Central memory CD8-positive, alpha-beta T cell (primary cell): ENCODE measurements at regions not wholly inside any gene's neighbourhood (a gene's known extent, or its start where the extent isn't known, plus 50 kb on each side); places are given as distances from the start of the nearest gene placed in this dataset.

Experiments
- ATAC-seq: fragments of 150-1000 bp; cut with Tn5 transposase; replicated peaks from 2 replicates; pipeline ENCODE4 v1.10.0; 2022; ENCODE audit warnings: mild to moderate bottlenecking, moderate FRiP score, moderate number of reproducible peaks; ENCODE audit not compliant: poor library complexity, severe bottlenecking; ENCODE audit errors: extremely low read depth
- DNase-seq, 2 donors: peaks; one replicate each; pipeline ENCODE4 v3.0.0; 2021; ENCODE audit warnings: low spot score in 2 of 2
- H3K27ac Mint-ChIP-seq: one replicate; pipeline ENCODE4 v1.8.0; 2022; ENCODE audit warnings: low read depth, mild to moderate bottlenecking, moderate library complexity, mixed read lengths
- H3K27me3 Mint-ChIP-seq: one replicate; pipeline ENCODE4 v1.8.0; 2022; ENCODE audit warnings: mixed read lengths
- H3K36me3 Mint-ChIP-seq: one replicate; pipeline ENCODE4 v1.8.0; 2022; ENCODE audit warnings: mild to moderate bottlenecking, moderate library complexity, mixed read lengths; ENCODE audit not compliant: insufficient read depth
- H3K4me1 Mint-ChIP-seq: one replicate; pipeline ENCODE4 v1.8.0; 2022; ENCODE audit warnings: mixed read lengths
- H3K4me3 Mint-ChIP-seq: one replicate; pipeline ENCODE4 v1.8.0; 2022; ENCODE audit warnings: mild to moderate bottlenecking, moderate library complexity, mixed read lengths
- H3K9me3 Mint-ChIP-seq: one replicate; pipeline ENCODE4 v1.8.0; 2022; ENCODE audit warnings: mixed read lengths

- no peak overlapping the region for H3K27ac Mint-ChIP-seq
- H3K27me3 Mint-ChIP-seq, result no peaks in the 10 kb centered on the region
- no peaks in the 10 kb centered on the region for H3K9me3 Mint-ChIP-seq
- H3K36me3 Mint-ChIP-seq, result no peaks in the 10 kb centered on the region
- no peak for DNase-seq
- no peaks in the 10 kb centered on the region for H3K4me1 Mint-ChIP-seq
- H3K4me3 Mint-ChIP-seq, result no peak overlapping the region
- no peak for ATAC-seq
Measured at GRCh38 chr6:43904311-43905123, 134.5 kb downstream of the VEGFA start.

- DNase-seq, result no peak
- no peaks in the 10 kb centered on the region for H3K9me3 Mint-ChIP-seq
- no peak for ATAC-seq
Measured at GRCh38 chr6:43903739-43904290, 133.8 kb downstream of the VEGFA start.

GRCh38 chr6:43901733-43902230 lies 131.8 kb downstream of the VEGFA start:
- DNase-seq (no peak), ATAC-seq (no peak)
- Mint-ChIP-seq H3K4me3 (no peak overlapping the region), H3K36me3 (no peaks in the 10 kb centered on the region), H3K9me3 (no peaks in the 10 kb centered on the region), H3K27me3 (peaks cover under 1% of the 10 kb centered on the region), H3K4me1 (no peaks in the 10 kb centered on the region), H3K27ac (peak overlapping the region; percentile 36)

More at GRCh38 chr6:43903739-43904290, 133.8 kb downstream of the VEGFA start:
- H3K27ac Mint-ChIP-seq, result no peak overlapping the region
- no peaks in the 10 kb centered on the region for H3K36me3 Mint-ChIP-seq
- H3K27me3 Mint-ChIP-seq, result no peaks in the 10 kb centered on the region
- no peak overlapping the region for H3K4me3 Mint-ChIP-seq
- H3K4me1 Mint-ChIP-seq, result no peaks in the 10 kb centered on the region

- H3K27me3 Mint-ChIP-seq, result peaks cover 7% of the 10 kb centered on the region
- no peak for ATAC-seq
- H3K9me3 Mint-ChIP-seq, result no peaks in the 10 kb centered on the region
- H3K4me3 Mint-ChIP-seq, result no peak overlapping the region
- no peaks in the 10 kb centered on the region for H3K36me3 Mint-ChIP-seq
- peak overlapping the region; percentile 36 for H3K27ac Mint-ChIP-seq
- no peak for DNase-seq
- H3K4me1 Mint-ChIP-seq, result no peaks in the 10 kb centered on the region
Measured at GRCh38 chr6:43900916-43901732, 131.1 kb downstream of the VEGFA start.

- Mint-ChIP-seq H3K27ac (no peak overlapping the region), H3K4me1 (no peaks in the 10 kb centered on the region), H3K36me3 (no peaks in the 10 kb centered on the region), H3K9me3 (no peaks in the 10 kb centered on the region), H3K4me3 (no peak overlapping the region), H3K27me3 (peaks cover 12% of the 10 kb centered on the region)
- DNase-seq, result no peak
- no peak for ATAC-seq
Measured at GRCh38 chr6:43900560-43900915, 130.5 kb downstream of the VEGFA start.

- no peaks in the 10 kb centered on the region for H3K4me1 Mint-ChIP-seq
- DNase-seq, result no peak
- ATAC-seq, result no peak
- H3K9me3 Mint-ChIP-seq, result no peaks in the 10 kb centered on the region
- no peak overlapping the region for H3K4me3 Mint-ChIP-seq
- H3K27ac Mint-ChIP-seq, result no peak overlapping the region
- H3K27me3 Mint-ChIP-seq, result peaks cover 12% of the 10 kb centered on the region
- no peaks in the 10 kb centered on the region for H3K36me3 Mint-ChIP-seq
Measured at GRCh38 chr6:43899830-43900229, 129.8 kb downstream of the VEGFA start.

GRCh38 chr6:43898358-43899131 lies 128.5 kb downstream of the VEGFA start:
- no peak overlapping the region for H3K27ac Mint-ChIP-seq
- no peak overlapping the region for H3K4me3 Mint-ChIP-seq
- ATAC-seq (no peak), DNase-seq (no peak)
- H3K27me3 Mint-ChIP-seq, result peaks cover 12% of the 10 kb centered on the region
- H3K4me1 Mint-ChIP-seq, result no peaks in the 10 kb centered on the region
- H3K9me3 Mint-ChIP-seq, result no peaks in the 10 kb centered on the region
- no peaks in the 10 kb centered on the region for H3K36me3 Mint-ChIP-seq

- Mint-ChIP-seq H3K27ac (no peak overlapping the region), H3K4me3 (no peak overlapping the region), H3K9me3 (no peaks in the 10 kb centered on the region), H3K27me3 (peaks cover 12% of the 10 kb centered on the region), H3K36me3 (no peaks in the 10 kb centered on the region), H3K4me1 (no peaks in the 10 kb centered on the region)
- no peak for ATAC-seq
- no peak for DNase-seq
Measured at GRCh38 chr6:43897571-43898302, 127.7 kb downstream of the VEGFA start.

GRCh38 chr6:43896329-43897255 lies 126.6 kb downstream of the VEGFA start:
- DNase-seq (no peak), ATAC-seq (no peak)
- Mint-ChIP-seq H3K4me3 (no peak overlapping the region), H3K4me1 (no peaks in the 10 kb centered on the region), H3K9me3 (no peaks in the 10 kb centered on the region), H3K27me3 (peaks cover 24% of the 10 kb centered on the region), H3K27ac (no peak overlapping the region), H3K36me3 (no peaks in the 10 kb centered on the region)

GRCh38 chr6:43895656-43896328 lies 125.8 kb downstream of the VEGFA start:
- Mint-ChIP-seq H3K27ac (no peak overlapping the region), H3K4me3 (no peak overlapping the region), H3K27me3 (peaks cover 32% of the 10 kb centered on the region), H3K36me3 (no peaks in the 10 kb centered on the region), H3K9me3 (no peaks in the 10 kb centered on the region), H3K4me1 (no peaks in the 10 kb centered on the region)
- DNase-seq, result no peak
- ATAC-seq, result no peak

- no peaks in the 10 kb centered on the region for H3K9me3 Mint-ChIP-seq
- H3K27ac Mint-ChIP-seq, result no peak overlapping the region
- DNase-seq, result no peak
- no peak for ATAC-seq
- H3K4me3 Mint-ChIP-seq, result no peak overlapping the region
- no peaks in the 10 kb centered on the region for H3K4me1 Mint-ChIP-seq
- H3K27me3 Mint-ChIP-seq, result peaks cover 58% of the 10 kb centered on the region
- H3K36me3 Mint-ChIP-seq, result no peaks in the 10 kb centered on the region
Measured at GRCh38 chr6:43893073-43893472, 123.1 kb downstream of the VEGFA start.
